ENCODE measurements at regions not wholly inside any gene's neighbourhood (a gene's known extent, or its start where the extent isn't known, plus 50 kb on each side); places are given as distances from the start of the nearest gene placed in this dataset.

DNA sequence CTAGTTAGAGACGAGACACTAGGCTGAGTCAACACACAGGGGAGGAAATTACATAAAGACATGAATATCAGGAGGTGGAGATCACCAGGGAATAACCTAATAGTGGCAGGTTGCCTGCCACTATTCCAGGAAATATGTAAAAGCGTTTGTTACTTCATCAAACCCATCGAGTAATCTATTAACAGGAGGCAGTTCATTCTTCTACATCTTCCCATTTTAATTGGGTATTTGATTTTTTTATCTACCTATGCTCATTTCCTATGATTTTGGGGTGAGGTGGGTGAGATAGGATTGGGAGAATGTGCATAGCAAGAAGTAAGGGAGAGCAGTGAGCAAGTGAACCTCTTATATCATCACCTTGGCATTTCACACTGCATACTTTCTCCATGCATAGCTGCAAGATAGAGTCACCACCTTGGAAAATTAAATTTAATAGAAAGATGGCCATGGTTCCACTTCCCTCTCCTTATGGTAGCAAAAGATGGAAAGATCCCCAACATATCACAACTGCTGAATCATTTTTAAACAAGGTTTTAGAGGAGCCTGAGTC is 312.2 kb downstream of the TMEM114 start:
- TF ChIP-seq, protein P1, sequence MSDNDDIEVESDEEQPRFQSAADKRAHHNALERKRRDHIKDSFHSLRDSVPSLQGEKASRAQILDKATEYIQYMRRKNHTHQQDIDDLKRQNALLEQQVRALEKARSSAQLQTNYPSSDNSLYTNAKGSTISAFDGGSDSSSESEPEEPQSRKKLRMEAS (IDR thresholded peaks at IDR 0.05), result no peak
- no peak for TF ChIP-seq EZH2phosphoT487 (IDR thresholded peaks at IDR 0.05; ENCODE audit: borderline replicate concordance)
- TF ChIP-seq, protein P2, sequence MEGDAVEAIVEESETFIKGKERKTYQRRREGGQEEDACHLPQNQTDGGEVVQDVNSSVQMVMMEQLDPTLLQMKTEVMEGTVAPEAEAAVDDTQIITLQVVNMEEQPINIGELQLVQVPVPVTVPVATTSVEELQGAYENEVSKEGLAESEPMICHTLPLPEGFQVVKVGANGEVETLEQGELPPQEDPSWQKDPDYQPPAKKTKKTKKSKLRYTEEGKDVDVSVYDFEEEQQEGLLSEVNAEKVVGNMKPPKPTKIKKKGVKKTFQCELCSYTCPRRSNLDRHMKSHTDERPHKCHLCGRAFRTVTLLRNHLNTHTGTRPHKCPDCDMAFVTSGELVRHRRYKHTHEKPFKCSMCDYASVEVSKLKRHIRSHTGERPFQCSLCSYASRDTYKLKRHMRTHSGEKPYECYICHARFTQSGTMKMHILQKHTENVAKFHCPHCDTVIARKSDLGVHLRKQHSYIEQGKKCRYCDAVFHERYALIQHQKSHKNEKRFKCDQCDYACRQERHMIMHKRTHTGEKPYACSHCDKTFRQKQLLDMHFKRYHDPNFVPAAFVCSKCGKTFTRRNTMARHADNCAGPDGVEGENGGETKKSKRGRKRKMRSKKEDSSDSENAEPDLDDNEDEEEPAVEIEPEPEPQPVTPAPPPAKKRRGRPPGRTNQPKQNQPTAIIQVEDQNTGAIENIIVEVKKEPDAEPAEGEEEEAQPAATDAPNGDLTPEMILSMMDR (IDR thresholded peaks at IDR 0.05 in 2 of 3, conservative IDR thresholded peaks at IDR 0.05 in 1 of 3; ENCODE audit: borderline replicate concordance in 1 of 3, insufficient read depth in 1 of 3, low read depth in 2 of 3, low read length in 2 of 3), result no peak
- no peak for TF ChIP-seq POLR2A (IDR thresholded peaks at IDR 0.05; ENCODE audit: borderline replicate concordance, extremely low read depth, insufficient read depth, insufficient read length)
- no peak for TF ChIP-seq EGR1 (IDR thresholded peaks at IDR 0.05; ENCODE audit: low read depth)
- no peak for TF ChIP-seq POLR2AphosphoS5 (IDR thresholded peaks at IDR 0.05; ENCODE audit: low read depth, low read length)
- TF ChIP-seq RAD21 (IDR thresholded peaks at IDR 0.05; ENCODE audit: low read depth), result no peak
- TF ChIP-seq CBX3 (IDR thresholded peaks at IDR 0.05; ENCODE audit: low read depth), result no peak

Measured in HCT116 (cell line).